IPS-NIHi7 (cell line): ENCODE measurements at regions not wholly inside any gene's neighbourhood (a gene's known extent, or its start where the extent isn't known, plus 50 kb on each side); places are given as distances from the start of the nearest gene placed in this dataset.
"Not testable (repeated sequence)": the region's sequence is repeated elsewhere in the genome, so short reads cannot be mapped to it uniquely, and the experiment has no call there.

Experiments
- DNase-seq: peaks from one replicate; pipeline ENCODE4 v3.0.0; 2012; ENCODE audit warnings: mixed read lengths; ENCODE audit errors: extremely low spot score

DNA sequence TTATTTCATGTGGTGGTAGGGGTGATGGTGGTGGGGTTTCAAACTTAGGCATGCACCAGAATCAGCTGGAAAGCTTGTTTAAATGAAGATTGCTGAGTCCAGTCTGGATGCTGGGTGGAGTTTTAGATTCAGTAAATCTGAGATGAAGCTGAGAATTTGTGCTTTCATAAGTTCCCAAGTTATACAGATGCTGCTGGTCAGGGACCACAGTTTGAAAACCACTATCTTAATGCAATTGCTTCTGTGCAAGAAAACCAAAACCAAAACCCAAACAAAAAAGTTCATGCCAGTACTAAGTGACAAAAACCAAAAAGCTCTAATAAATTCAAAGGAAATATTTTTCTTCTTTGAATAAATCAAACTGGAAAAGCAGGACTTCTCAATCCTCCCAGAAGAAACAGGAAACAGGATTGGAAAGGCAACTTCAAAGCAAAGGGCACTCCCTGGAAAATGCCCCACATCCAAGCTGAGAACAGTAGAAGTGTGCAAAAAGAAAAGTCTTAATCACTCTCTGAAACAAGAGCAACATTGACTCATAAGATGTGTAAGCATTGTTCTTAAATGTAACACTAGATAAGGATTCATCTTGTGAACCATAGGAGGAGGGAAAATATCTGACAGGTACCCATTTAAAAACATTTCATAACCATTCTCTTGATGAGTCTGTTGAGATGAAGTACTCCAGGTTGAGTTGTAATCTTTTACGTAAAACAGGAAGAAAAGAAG lies 481.5 kb upstream of the HSF2 start:
- no peak for DNase-seq

DNA sequence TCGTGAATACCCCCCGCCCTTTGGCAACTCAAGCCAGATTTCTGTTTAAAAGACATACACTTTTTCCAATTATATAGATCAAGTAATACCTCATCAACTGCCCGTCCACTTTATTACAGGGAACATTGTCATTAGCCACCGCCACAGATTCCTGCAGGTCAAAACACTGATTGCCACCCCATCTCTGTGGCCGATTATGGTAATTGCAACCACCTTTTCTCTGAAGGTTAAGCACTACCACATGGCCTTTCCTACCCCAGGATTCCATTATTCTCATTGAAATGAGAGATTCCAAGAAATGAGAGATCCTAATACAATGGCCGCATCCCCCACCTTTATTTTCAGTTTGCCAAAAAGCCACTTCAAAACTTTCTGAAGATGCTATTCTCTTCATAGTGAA lies 478.8 kb upstream of the HSF2 start:
- DNase-seq: no peak

DNA sequence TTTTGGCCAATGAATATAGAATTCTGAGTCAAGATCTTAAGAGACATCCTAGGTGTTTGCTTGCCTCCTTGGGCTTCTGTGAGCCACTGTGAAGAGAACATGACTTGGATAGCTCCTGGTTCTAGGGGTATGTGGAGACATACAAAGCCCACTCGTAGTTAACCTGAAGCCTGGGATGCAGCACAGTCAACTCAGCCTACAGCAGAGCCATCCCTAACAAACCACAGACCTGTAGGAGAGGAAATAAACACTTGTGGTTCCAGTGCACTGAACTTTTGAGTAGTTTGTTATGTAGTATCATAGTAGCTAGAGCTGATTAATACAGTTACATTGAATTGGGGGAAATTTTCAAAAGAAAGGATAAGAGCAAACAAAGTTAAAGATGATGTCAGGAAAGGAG lies 474.4 kb upstream of the HSF2 start:
- DNase-seq: no peak

DNA sequence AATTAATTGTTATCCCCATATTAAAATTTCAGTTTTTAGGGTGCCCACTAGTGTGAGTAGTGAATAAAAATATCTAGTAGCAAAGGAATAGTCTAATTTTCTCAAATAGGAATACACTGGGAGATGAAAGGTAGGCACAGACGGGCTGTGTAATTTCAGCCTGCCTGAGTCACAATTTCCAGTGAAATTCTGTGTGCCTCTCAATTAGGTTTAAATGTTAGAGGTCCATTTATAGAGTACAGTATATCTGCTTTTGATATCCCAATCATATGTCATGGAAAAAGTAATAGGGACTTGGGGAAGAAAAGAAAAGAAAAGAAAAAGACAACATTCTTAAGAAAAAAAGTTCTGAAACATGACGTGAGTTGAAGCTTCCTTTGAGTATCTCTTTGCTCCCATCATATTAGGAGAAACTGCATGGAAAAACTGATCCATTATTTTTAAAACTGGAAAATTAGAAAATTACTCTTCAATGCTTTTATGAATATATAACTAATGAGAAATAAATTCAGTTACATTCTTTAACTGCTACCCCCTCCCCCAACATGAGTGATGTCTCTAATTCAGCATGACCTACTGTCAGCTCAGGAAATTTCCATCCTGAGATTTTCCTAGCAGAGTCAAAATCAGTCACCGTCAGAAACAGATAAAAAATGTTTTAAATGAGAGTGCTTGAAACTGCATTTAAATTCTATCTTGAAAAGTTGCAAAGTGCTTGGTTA lies 473.8 kb upstream of the HSF2 start:
- DNase-seq: no peak

DNA sequence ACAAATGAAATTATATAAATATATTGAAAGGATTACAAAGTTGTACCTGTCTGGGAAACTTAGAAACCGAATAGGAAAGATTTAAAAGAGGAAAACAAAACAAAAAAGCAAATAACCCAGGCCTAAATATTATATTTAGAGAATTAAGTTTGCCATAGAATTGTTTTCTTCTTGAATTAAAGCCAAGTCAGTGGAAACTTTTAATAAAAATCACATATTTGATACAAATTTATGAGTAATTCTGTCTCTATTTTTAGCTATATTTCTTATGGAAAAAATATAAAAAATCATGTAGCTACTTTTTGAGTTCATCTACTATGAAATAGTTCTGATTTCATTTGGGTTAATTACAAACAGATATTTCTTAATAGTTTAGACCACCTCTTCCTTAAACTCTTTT lies 470.2 kb upstream of the HSF2 start:
- no peak for DNase-seq

DNA sequence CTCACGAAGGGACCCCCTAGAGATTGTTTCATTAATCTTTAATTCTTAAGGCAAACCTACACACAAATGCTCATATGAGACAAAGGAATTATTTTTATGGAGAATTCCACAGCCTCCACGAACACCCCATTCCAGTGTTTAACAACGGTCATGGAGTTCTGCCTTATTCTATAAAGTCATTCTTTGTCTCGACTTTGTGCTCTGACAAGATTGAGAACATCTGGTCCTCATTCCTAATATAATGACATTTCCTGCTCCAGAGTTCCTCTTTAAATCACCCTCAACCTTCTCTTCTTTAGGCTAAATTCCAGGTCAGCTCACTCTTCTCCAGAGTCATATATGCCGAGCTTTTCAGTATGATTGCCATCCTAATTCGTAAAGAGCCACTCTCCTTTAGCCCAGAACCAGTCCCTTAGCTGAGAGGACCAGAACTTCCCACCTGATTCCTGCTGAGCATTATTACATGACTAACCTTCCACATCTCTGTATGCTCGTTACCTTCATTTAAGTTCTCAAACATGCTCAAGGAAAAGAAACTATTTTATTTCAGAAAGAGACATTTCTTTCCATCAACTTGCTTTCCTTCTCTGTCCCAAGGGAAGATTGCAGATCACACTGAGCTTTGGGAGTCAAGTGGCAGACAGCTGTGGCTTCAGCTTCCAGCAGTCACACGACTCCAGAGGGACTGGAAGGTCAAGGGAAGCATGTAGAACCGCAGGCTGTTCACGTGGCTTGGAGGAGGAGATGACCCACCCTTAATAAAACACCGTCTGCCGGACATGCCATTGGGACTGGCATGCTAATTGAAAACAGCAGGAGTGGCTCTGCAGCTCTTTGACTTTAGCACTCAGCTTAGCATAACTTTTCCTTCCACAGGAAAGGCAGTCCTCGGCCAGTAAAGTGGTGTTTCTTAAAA lies 467.1 kb upstream of the HSF2 start:
- DNase-seq: peak; percentile 81

DNA sequence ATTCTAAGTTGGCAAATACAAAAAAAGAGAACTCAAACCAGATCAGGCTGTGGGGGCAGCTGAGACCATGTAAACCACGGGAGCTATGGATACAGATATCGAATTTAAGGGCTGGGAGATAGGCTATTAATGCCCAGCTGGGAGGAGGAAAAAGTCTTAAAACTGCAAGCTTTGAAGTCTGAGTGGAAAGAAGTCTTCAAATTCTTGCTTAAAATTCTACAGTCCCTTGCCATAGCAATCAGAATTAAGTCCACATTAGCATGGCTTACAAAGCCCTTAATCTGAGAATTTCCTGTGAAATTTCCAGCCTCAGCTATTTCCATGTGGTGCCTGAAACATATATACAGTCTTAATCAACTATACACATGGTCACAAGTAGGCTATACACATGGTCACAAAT lies 465.0 kb upstream of the HSF2 start:
- DNase-seq: no peak

DNA sequence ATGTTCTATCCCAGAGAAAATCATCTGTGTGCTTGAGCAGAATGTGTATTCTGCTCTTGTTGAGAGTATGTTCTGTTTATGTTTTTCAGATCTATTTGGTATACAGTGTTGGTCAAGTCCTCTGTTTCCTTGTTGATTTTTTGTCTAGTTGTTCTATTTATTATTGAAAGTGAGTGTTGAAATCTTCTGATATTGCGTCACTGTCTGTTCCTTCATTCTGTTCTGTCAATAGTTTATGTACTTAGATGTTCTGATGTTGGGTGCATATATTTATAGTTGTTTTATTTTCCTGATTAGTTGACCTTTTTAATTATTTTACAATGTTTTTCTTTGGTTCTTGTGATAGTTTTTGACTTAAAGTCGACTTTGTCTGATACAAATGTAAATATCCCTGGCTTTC lies 458.7 kb upstream of the HSF2 start:
- no peak for DNase-seq

DNA sequence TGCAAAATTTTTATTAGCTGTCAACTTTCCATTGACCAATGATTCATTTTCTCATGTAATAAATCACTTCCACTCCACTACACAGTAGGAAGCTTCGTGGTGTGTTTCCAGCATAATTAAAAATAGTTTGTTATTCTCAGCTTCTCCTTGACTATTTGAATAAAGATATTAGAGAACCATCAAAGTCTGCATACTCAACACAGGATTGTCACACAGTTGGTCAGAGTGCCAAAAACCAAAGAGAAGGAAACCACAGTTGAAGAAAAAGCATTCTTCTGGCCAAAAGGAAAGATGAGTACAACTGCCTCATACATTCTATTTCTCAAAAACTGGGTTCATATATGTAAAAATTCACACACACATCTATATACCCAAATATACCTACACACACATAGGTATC lies 455.1 kb upstream of the HSF2 start:
- no peak for DNase-seq

DNA sequence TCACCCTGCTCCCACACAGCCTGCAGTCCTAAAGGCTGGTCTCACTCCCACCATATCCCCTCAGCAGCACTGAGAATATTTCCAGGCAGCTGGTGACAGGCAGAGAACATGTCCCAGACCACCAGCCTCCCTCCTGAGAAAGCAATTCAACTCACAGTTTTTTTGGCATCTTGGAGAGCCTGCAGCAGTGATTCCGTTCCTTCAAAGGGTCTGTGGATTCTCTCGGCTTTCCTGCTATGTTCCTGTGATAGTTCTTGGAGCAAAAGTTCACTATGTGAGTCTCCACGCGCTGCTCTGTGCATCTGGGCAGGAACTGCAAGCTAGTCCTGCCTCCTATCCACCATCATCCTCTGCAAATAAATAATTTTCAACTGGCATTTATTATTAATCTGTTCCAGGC lies 448.3 kb upstream of the HSF2 start:
- DNase-seq: no peak

DNA sequence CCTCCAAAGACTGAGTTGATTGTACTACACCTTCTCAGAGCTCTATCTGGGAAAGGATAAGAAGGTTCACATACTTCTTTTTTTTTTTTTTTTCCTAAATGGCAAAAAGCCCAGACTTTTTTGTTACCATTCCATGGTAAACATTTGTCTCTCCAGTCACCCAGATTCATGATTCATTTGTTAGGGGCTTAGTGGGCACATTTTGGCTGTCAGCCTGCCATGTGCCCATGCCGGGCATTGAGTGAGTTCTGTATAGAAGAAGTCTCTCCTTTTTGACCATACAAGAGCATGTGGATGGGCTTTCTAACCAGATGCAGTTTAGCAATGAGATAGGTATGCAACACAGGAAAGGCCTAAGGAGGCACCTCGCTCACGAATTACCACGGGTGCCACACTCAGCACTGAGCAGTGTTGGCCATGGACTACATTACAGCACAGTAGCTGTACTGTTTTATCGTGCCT lies 447.5 kb upstream of the HSF2 start:
- DNase-seq: no peak

DNA sequence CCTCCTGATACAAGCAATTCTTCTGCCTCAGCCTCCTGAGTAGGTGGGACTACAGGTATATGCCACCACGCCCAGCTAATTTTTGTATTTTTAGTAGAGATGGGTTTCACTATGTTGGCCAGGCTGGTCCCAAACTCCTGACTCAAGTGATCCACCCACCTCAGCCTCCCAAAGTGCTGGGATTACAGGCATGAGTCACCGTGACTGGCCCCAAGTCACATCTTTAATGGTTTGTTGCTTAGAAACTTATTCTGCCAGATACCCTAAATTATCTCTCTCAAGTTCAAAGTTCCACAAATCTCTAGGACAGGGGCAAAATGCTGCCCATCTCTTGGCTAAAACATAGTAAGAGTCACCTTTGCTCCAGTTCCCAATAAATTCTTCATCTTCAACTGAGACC lies 444.1 kb upstream of the HSF2 start:
- not testable (repeated sequence) for DNase-seq

DNA sequence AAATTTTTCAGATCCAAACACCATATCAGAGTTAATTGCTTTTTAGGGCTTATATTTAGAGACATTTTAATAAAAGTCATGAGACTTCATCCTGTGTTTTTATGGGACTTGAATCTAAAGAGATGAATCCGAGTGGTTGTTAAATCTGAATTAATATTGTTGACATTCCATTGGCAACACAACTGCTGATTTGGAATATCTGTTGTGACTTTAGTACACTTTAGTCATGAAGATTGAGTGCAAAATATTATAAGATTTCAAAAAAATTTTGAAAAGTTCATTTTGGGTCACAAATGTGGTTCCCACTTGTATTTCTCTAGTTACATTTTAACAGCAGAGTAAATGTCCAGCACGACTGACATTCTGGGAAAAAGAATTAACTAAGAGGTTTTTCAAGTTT lies 442.7 kb upstream of the HSF2 start:
- DNase-seq: no peak

DNA sequence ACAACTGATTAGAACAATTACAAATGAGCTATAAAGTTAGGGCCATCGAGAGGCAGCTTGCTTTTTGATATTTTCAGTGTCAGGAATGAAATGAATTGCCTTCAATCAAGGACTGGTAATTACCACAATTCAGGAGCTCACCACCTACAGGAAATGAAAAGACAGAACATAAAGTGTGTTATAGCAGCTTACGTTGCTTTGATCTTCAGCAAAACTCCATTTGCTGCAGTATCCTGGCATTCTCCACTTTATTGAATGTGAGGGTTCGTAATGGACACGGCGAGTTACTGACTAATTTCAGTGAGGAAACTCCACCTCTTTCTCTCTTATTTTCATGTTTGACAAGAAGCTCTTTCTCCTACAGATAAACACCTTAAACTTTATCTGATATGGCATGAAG lies 440.0 kb upstream of the HSF2 start:
- no peak for DNase-seq

DNA sequence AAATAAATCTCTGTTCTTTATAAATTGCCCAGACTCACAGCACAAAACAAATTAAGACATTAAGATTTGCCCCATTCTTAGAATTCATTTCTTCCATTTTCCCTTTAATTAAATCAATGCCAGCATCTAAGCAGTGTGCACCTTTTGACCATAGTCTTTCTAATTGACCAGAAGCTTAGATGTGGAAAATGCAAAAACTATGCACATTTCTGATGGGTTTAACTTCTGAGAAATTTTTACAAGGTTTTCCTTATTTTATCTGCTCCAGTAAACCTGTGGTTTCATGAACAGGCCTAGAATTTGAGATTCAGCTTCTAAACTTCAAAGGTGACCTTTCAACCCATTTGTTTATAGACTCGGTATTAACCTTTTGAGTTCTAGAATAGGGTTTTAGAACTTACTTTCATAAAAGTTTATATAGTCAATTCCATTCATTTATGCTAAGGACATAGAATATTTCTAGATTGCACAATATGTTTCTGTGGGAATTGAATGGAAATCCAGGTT lies 437.8 kb upstream of the HSF2 start:
- DNase-seq: no peak

DNA sequence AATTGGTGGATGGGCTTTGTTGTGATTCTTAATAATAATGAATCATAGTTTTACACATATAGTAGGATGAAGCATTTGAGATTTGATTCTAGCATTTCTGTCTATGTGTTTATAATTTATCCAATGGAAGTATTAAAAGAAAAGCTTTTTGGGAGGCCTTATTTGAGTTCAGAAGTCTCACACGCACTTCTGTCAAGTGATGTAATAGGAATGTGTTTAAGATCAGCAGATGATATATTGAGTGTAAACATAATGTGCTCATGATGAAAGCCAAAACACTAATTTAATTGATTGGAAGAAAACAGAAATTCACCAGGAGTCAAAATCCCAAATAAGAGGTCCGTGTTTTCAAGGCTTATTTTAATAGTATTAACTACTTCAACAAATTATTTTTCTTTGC lies 435.6 kb upstream of the HSF2 start:
- no peak for DNase-seq

DNA sequence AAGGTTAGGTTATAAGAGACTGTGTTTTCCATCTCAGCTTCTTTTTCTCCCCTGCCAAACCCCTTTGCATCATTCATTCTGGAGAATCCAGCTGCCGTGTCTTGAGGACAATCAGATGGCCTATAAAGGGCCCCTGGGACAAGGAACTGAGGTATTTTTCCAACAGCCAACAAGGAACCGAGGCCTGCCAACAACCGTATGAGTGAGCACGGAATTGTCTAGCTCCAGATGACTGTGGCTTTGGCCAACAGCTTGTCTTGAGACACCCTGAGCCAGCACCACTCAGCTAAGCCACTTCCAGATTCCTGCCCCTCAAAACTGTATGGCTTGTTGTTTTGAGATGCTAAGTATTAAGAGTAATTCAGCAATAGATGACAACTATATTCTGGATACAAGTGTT lies 433.7 kb upstream of the HSF2 start:
- DNase-seq: no peak

DNA sequence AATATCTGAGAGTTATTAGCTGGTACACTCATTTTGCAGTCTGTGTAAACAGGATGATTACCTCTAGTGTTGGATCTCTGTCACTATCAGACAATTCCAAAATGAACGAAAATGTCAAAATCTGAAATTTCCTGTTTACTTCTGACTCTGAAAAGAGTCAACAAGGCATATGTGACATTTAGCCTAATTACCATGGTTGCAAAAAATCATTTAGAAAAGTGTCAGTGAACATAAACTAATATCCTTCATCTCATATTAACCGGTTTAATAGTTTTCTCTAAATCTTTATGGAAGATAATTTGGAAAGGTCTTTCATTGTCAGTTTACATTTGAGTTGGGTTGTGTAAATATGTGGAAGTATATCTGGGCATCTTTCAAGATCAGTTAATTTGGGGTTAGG lies 431.8 kb upstream of the HSF2 start:
- no peak for DNase-seq

DNA sequence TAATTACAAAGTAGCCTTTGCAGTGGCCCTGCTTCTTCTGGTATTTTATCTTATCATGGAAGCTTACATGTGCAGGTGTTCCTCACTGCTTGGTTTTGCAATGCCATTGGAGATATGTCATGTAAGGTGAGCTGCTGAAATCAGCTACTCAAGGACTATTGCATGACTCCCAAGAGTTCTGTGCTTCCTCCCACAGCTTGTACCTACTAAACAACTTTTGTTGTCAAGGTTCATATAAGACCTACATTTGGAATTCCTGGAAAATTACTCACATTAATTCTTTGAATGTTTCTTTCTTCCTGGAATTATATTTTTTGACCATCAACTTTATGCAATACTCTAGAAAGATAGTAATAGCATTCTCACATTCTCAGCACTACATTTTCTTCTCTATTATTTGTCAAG lies 427.5 kb upstream of the HSF2 start:
- DNase-seq: no peak

DNA sequence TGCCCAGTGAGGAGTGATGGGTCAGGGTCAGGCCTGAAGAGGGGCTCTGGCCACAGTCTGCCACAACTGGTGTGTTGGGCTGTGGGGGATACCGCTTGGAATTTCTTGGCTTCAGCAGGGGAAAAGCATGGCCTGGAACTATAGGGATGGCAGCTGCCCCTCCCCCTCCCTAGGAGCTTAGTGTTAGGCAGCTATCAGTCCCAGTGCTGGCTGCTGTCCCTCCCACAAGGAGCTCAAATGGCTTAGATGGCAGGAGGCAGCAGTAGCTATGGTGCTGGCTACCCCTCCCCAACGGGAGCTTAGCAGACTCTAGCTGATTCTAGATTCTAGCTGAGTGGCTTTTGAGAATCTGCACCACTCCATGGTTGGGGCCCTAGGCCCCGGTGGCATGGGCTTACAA lies 414.5 kb upstream of the HSF2 start:
- DNase-seq: peak; percentile 20

DNA sequence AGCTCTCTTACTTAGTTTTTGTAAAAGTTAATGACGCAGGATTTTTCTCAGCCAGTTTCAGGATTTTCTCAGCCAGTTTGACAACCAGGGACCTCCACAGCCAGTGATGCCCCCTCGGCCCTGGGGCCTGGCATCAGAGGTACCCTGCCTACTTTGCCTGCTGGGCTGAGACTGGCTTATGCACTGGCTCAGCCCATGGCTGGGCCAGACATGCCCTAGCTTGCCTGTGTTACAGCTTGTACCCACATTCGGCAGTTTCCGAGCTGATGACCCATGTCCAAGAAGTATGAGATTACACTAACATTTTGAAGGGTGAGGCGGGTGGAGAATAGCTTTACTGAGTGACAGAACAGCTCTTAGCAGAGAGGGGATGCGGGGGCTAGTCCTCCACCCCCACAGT lies 406.1 kb upstream of the HSF2 start:
- DNase-seq: no peak

DNA sequence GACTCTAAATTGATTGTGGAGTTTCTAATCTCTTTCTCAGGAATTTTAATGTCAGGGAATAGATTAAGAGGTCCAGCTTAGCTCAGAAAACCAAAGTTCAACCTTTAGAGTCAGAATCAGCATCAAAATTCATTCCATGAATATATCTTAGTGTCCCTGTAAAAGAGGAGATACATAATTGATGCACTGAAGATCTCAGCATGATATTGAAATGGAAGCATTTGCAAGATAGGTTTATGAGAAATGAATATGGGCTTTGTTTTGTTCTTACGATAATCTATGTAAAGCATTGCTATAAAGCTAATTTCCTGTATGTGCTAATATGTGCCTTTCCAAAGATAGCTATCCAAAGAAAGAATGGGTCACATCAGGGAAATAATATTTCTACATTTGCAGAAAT lies 404.5 kb upstream of the HSF2 start:
- no peak for DNase-seq
